ENCODE measurements at regions not wholly inside any gene's neighbourhood (a gene's known extent, or its start where the extent isn't known, plus 50 kb on each side); places are given as distances from the start of the nearest gene placed in this dataset.
"Not testable (repeated sequence)": the region's sequence is repeated elsewhere in the genome, so short reads cannot be mapped to it uniquely, and the experiment has no call there.

- ATAC-seq: no peak
Measured at GRCh38 chr1:47523835-47524215, 86.0 kb downstream of the FOXD2 start.

- ATAC-seq: no peak
Measured at GRCh38 chr1:47524272-47524671, 86.4 kb downstream of the FOXD2 start.

- peak; percentile 71 for ATAC-seq
Measured at GRCh38 chr1:47527653-47528272, 89.9 kb downstream of the FOXD2 start.

- no peak for ATAC-seq
Measured at GRCh38 chr1:47529520-47530098, 91.8 kb downstream of the FOXD2 start.

- peak; percentile 32 for ATAC-seq
Measured at GRCh38 chr1:47532921-47533792, 95.3 kb downstream of the FOXD2 start.

GRCh38 chr1:47533793-47534328, 96.0 kb downstream of the FOXD2 start:
- no peak for ATAC-seq

GRCh38 chr1:47534436-47534835, 96.6 kb downstream of the FOXD2 start:
- ATAC-seq: no peak

GRCh38 chr1:47536646-47537118, 98.8 kb downstream of the FOXD2 start:
- ATAC-seq: no peak

- no peak for ATAC-seq
Measured at GRCh38 chr1:47537268-47537667, 99.4 kb downstream of the FOXD2 start.

- ATAC-seq: peak; percentile 68
Measured at GRCh38 chr1:47537966-47538365, 100.1 kb downstream of the FOXD2 start.

- not testable (repeated sequence) for ATAC-seq
Measured at GRCh38 chr1:47538530-47538929, 100.7 kb downstream of the FOXD2 start.

GRCh38 chr1:47541705-47542104, 103.9 kb downstream of the FOXD2 start:
- ATAC-seq: not testable (repeated sequence)

- not testable (repeated sequence) for ATAC-seq
Measured at GRCh38 chr1:47543089-47543488, 105.2 kb downstream of the FOXD2 start.

GRCh38 chr1:47545912-47546483, 108.2 kb downstream of the FOXD2 start:
- ATAC-seq: no peak

GRCh38 chr1:47547753-47548573, 110.1 kb downstream of the FOXD2 start:
- peak; percentile 25 for ATAC-seq

- no peak for ATAC-seq
Measured at GRCh38 chr1:47548637-47549036, 110.8 kb downstream of the FOXD2 start.

- ATAC-seq: no peak
Measured at GRCh38 chr1:47549532-47549931, 111.7 kb downstream of the FOXD2 start.

- no peak for ATAC-seq
Measured at GRCh38 chr1:47550929-47551328, 113.1 kb downstream of the FOXD2 start.

- ATAC-seq: no peak
Measured at GRCh38 chr1:47551971-47552528, 114.2 kb downstream of the FOXD2 start.

GRCh38 chr1:47554082-47554481, 116.2 kb downstream of the FOXD2 start:
- no peak for ATAC-seq

- ATAC-seq: peak; percentile 61
Measured at GRCh38 chr1:47554901-47555300, 117.1 kb downstream of the FOXD2 start.

- peak; percentile 74 for ATAC-seq
Measured at GRCh38 chr1:47555306-47555705, 117.5 kb downstream of the FOXD2 start.
